ENCODE measurements at regions not wholly inside any gene's neighbourhood (a gene's known extent, or its start where the extent isn't known, plus 50 kb on each side); places are given as distances from the start of the nearest gene placed in this dataset.

GRCh38 chr4:34196375-34196774 is 2047.9 kb downstream of the ARAP2 start:
- POLR2A ChIA-PET, result no interaction called here
- no peak for ATAC-seq (ENCODE audit: low read depth)
- no peak for TF ChIP-seq CTCF (IDR thresholded peaks at IDR 0.05)

DNA sequence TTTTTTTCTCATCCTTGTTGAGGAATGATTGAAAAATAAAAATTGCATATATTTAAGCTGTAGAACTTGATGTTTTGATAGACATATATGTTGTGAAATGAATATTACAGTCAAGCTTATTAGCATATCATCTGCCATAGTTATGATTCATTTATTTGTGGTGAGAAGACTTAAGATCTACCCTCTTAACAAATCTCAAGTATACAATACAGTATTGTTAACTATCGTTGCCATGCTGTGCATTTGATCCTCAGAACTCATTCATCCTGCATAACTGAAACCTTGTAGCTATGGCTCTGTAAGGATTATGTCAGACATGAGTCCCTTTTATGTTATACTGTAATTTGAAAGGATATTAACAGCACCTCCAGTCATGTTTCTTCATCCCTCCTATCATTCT is 2045.3 kb downstream of the ARAP2 start:
- ChIA-PET CTCF (no interaction called here), POLR2A (no interaction called here)
- intact Hi-C loops (cut with micrococcal nuclease), result no loop called here
- TF ChIP-seq CTCF (IDR thresholded peaks at IDR 0.05), result no peak
- Mint-ChIP-seq H3K4me3 (no peak overlapping the region), H3K27ac (no peak overlapping the region), H3K9me3 (peaks cover 4% of the 10 kb centered on the region), H3K27me3 (no peaks in the 10 kb centered on the region), H3K36me3 (ENCODE audit: low read depth) (no peaks in the 10 kb centered on the region), H3K4me1 (no peaks in the 10 kb centered on the region)
- ATAC-seq (ENCODE audit: low read depth) (no peak), DNase-seq (no peak)

More at GRCh38 chr4:34196375-34196774, 2047.9 kb downstream of the ARAP2 start:
- Mint-ChIP-seq H3K27me3 (no peaks in the 10 kb centered on the region), H3K4me1 (no peaks in the 10 kb centered on the region), H3K9me3 (peaks cover under 1% of the 10 kb centered on the region), H3K4me3 (no peak overlapping the region), H3K36me3 (ENCODE audit: low read depth) (no peaks in the 10 kb centered on the region), H3K27ac (no peak overlapping the region)
- intact Hi-C loops (cut with micrococcal nuclease), result no loop called here
- no peak for DNase-seq
- CTCF ChIA-PET, result no interaction called here

DNA sequence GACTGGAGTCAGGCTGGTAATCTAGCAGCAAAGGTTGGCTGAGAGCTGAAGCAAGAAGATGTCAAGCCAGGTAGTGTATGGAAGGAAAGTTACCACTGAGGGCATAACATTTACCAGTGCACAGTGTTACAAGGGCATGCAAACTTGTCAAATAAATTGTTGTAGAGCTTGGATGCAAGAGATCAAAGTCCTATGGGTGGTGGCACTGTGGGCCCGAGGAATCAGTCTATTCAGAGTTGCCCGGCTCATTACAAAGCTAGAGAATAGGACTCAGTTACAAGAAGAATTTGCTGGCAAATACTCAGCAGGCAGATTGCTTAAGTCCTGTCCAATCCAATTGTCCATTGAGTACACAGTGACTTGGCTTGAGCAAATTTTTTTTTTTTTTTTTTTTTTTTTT is 2043.8 kb downstream of the ARAP2 start:
- TF ChIP-seq CTCF (IDR thresholded peaks at IDR 0.05), result no peak
- H3K4me3 Mint-ChIP-seq, result no peak overlapping the region
- no peak for ATAC-seq (ENCODE audit: low read depth)

GRCh38 chr4:34202154-34202553 is 2042.2 kb downstream of the ARAP2 start:
- Mint-ChIP-seq H3K27ac (no peak overlapping the region), H3K36me3 (ENCODE audit: low read depth) (no peaks in the 10 kb centered on the region), H3K4me1 (no peaks in the 10 kb centered on the region), H3K27me3 (no peaks in the 10 kb centered on the region), H3K9me3 (peaks cover 9% of the 10 kb centered on the region), H3K4me3 (no peak overlapping the region)
- intact Hi-C loops (cut with micrococcal nuclease), result no loop called here
- DNase-seq (no peak), ATAC-seq (ENCODE audit: low read depth) (no peak)
- TF ChIP-seq CTCF (IDR thresholded peaks at IDR 0.05), result no peak
- CTCF ChIA-PET, result no interaction called here
- POLR2A ChIA-PET, result no interaction called here

More for the DNA sequence above, 2043.8 kb downstream of the ARAP2 start:
- peaks cover 9% of the 10 kb centered on the region for H3K9me3 Mint-ChIP-seq
- ChIA-PET POLR2A (no interaction called here), CTCF (no interaction called here)
- H3K27me3 Mint-ChIP-seq, result no peaks in the 10 kb centered on the region
- H3K27ac Mint-ChIP-seq, result no peak overlapping the region
- no peaks in the 10 kb centered on the region for H3K4me1 Mint-ChIP-seq
- no peaks in the 10 kb centered on the region for H3K36me3 Mint-ChIP-seq (ENCODE audit: low read depth)
- intact Hi-C loops (cut with micrococcal nuclease), result no loop called here
- no peak for DNase-seq

DNA sequence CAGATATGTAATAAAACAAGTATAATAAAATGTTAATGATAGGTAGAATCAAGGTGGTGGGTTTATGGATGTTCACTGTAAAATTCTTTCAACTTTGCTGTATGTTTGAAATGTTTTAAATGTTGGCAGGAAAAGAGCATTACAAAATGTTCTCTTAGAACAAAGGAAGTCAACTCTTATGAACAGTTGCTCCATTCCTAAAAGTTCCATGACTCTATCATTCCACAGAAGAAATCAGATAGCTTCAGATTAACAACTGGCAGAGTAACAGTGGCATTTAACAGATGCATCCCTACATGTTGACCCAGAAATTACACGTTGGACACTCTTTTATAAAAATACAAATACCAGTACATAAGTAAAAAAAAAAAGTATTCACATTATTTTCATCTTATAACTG is 2023.7 kb downstream of the ARAP2 start:
- no peak for TF ChIP-seq CTCF (IDR thresholded peaks at IDR 0.05)
- Mint-ChIP-seq H3K27ac (no peak overlapping the region), H3K36me3 (ENCODE audit: low read depth) (no peaks in the 10 kb centered on the region), H3K4me3 (no peak overlapping the region), H3K27me3 (no peaks in the 10 kb centered on the region), H3K9me3 (peaks cover 7% of the 10 kb centered on the region), H3K4me1 (no peaks in the 10 kb centered on the region)
- intact Hi-C loops (cut with micrococcal nuclease), result no loop called here
- POLR2A ChIA-PET, result no interaction called here
- CTCF ChIA-PET, result no interaction called here
- no peak for ATAC-seq (ENCODE audit: low read depth)
- no peak for DNase-seq

Data from activated B cell treated with CpG ODN at 0.5 μM for 24 hours (primary cell).